ENCODE measurements at regions not wholly inside any gene's neighbourhood (a gene's known extent, or its start where the extent isn't known, plus 50 kb on each side); places are given as distances from the start of the nearest gene placed in this dataset.

DNA sequence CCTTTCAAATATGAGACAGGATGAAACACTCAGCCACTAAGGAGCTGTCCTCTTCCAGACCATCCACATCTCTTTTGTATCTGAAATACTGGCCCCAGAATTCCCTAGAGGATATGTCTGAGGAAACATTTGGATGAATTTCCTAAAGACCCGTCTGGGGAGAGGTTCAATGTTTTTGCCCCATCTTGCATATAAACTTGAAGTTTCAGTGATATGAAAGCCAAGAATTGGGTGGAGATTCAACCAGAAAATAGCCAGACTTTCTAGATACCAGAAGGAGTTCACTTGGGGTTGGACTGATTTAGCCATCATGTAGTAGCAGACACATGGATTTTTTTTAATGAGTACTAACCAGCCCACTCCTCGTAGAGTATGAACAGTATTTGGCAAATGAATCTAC is 182.0 kb downstream of the PLPP3 start:
- Histone ChIP-seq H3K27ac (no peak overlapping the region), H3K4me3 (no peak overlapping the region), H3K4me1 (replicated peaks) (no peaks in the 10 kb centered on the region), H3K9me3 (no peaks in the 10 kb centered on the region), H3K36me3 (no peaks in the 10 kb centered on the region), H3K27me3 (replicated peaks; ENCODE audit: insufficient read depth) (no peaks in the 10 kb centered on the region)
- DNase-seq (ENCODE audit: low spot score) = no peak
- intact Hi-C loops (cut with DNase I) = loop anchor here (10.0 kb wide), 1 partner anchor 1023 kb away; no protein-coding TSS in a partner anchor
- 55% methylated on average over 2 of the region's 2 CpGs for WGBS
- TF ChIP-seq POLR2A (IDR thresholded peaks at IDR 0.05) = no peak
- TF ChIP-seq POLR2AphosphoS5 (IDR thresholded peaks at IDR 0.05) = no peak
- TF ChIP-seq CTCF (IDR thresholded peaks at IDR 0.05) = no peak

DNA sequence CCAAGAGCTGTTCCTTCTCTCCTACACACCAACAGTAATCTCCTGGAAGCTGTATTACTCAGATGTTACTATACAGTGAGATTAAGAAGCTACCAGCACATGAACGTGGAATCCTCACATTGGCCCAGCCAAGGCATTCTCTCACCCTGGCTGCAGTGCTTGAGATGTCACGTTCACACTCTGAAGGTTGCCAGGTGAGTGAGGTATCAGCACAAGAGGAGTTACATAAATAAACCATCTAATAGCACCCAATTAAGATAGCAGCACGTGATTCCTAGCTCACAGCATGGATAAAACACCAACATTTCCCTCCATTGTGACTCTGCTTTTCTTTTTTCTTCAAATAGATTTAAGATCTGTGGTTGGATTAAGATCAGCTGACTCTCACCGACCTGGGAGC is 182.8 kb downstream of the PLPP3 start:
- Histone ChIP-seq H3K4me1 (replicated peaks) (no peaks in the 10 kb centered on the region), H3K27me3 (replicated peaks; ENCODE audit: insufficient read depth) (no peaks in the 10 kb centered on the region), H3K4me3 (no peak overlapping the region), H3K9me3 (no peaks in the 10 kb centered on the region), H3K36me3 (no peaks in the 10 kb centered on the region), H3K27ac (no peak overlapping the region)
- TF ChIP-seq POLR2A (IDR thresholded peaks at IDR 0.05) = no peak
- TF ChIP-seq CTCF (IDR thresholded peaks at IDR 0.05) = no peak
- no peak for TF ChIP-seq POLR2AphosphoS5 (IDR thresholded peaks at IDR 0.05)
- DNase-seq (ENCODE audit: low spot score) = no peak
- intact Hi-C loops (cut with DNase I) = loop anchor here (10.0 kb wide), 1 partner anchor 1022 kb away; no protein-coding TSS in a partner anchor
- WGBS = 41% methylated on average over 4 of the region's 4 CpGs

DNA sequence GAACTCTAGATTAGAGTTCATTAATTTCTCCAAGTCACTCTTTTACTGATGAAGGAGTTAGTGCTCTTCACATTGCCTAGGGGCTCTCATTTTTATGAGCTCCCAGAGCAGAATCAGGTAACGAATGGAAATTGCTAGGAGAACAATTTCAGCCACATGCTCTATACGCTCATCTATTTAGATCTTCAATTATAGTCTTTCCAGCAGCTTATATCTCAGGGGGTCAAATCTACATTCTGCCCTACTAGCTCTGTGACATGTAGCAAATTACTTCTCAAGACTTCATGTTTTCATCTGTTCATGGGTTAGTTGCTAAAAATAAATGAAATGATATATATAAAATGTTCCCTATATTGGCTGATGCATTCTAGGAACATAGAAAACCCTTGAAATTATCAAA is 183.6 kb downstream of the PLPP3 start:
- WGBS = 87% methylated on average over 2 of the region's 2 CpGs
- no peaks in the 10 kb centered on the region for H3K36me3 ChIP-seq
- no peak overlapping the region for H3K27ac ChIP-seq
- H3K9me3 ChIP-seq = no peaks in the 10 kb centered on the region
- H3K4me3 ChIP-seq = no peak overlapping the region
- no peaks in the 10 kb centered on the region for H3K4me1 ChIP-seq (replicated peaks)
- DNase-seq (ENCODE audit: low spot score) = no peak
- H3K27me3 ChIP-seq (replicated peaks; ENCODE audit: insufficient read depth) = no peaks in the 10 kb centered on the region
- TF ChIP-seq POLR2A (IDR thresholded peaks at IDR 0.05) = no peak
- no peak for TF ChIP-seq CTCF (IDR thresholded peaks at IDR 0.05)
- no peak for TF ChIP-seq POLR2AphosphoS5 (IDR thresholded peaks at IDR 0.05)
- intact Hi-C loops (cut with DNase I) = loop anchor here (10.0 kb wide), 1 partner anchor 1021 kb away; no protein-coding TSS in a partner anchor

GRCh38 chr1:56394298-56394697 is 185.1 kb downstream of the PLPP3 start:
- Histone ChIP-seq H3K9me3 (no peaks in the 10 kb centered on the region), H3K4me1 (replicated peaks) (no peaks in the 10 kb centered on the region), H3K27ac (no peak overlapping the region), H3K4me3 (no peak overlapping the region), H3K27me3 (replicated peaks; ENCODE audit: insufficient read depth) (no peaks in the 10 kb centered on the region), H3K36me3 (no peaks in the 10 kb centered on the region)
- intact Hi-C loops (cut with DNase I) = loop anchor here (10.0 kb wide), 1 partner anchor 1019 kb away; no protein-coding TSS in a partner anchor
- TF ChIP-seq POLR2A (IDR thresholded peaks at IDR 0.05) = no peak
- DNase-seq (ENCODE audit: low spot score) = no peak
- WGBS = 68% methylated on average over 6 of the region's 6 CpGs

GRCh38 chr1:56390934-56391731 is 188.2 kb downstream of the PLPP3 start:
- Histone ChIP-seq H3K36me3 (no peaks in the 10 kb centered on the region), H3K4me3 (no peak overlapping the region), H3K27me3 (replicated peaks; ENCODE audit: insufficient read depth) (no peaks in the 10 kb centered on the region), H3K9me3 (no peaks in the 10 kb centered on the region), H3K4me1 (replicated peaks) (no peaks in the 10 kb centered on the region), H3K27ac (no peak overlapping the region)
- 93% methylated on average over 16 of the region's 16 CpGs for WGBS
- DNase-seq (ENCODE audit: low spot score) = no peak
- TF ChIP-seq POLR2A (IDR thresholded peaks at IDR 0.05) = no peak
- TF ChIP-seq CTCF (IDR thresholded peaks at IDR 0.05) = no peak
- no peak for TF ChIP-seq POLR2AphosphoS5 (IDR thresholded peaks at IDR 0.05)
- intact Hi-C loops (cut with DNase I) = loop anchor here (10.0 kb wide), 1 partner anchor 1016 kb away; no protein-coding TSS in a partner anchor

All from prostate gland (tissue), 2 donors.